Adrenal gland (tissue), 5 donors: ENCODE measurements at regions not wholly inside any gene's neighbourhood (a gene's known extent, or its start where the extent isn't known, plus 50 kb on each side); places are given as distances from the start of the nearest gene placed in this dataset.

Source experiments
- CTCF ChIP-seq, 6 experiments: fragments of 450-650 bp in 4 of 6; fragments of 200-600 bp in 2 of 6; sonication (generic) in 1 of 6; IDR thresholded peaks; 1 replicate in 5 of 6; 2 replicates in 1 of 6; pipeline versions ENCODE4 v1.5.1 to v1.8.0; 2016 to 2021; ENCODE audit warnings: antibody characterized with exemption in 6 of 6, mild to moderate bottlenecking in 2 of 6, moderate library complexity in 1 of 6
- POLR2A ChIP-seq, 2 donors: fragments of 450-650 bp; IDR thresholded peaks; one replicate each; pipeline ENCODE4 v1.6.1; 2017; ENCODE audit warnings: antibody characterized with exemption in 2 of 2, mild to moderate bottlenecking in 2 of 2, moderate library complexity in 1 of 2
- donor health status: DM: no; HTN: no; CAD: no.

DNA sequence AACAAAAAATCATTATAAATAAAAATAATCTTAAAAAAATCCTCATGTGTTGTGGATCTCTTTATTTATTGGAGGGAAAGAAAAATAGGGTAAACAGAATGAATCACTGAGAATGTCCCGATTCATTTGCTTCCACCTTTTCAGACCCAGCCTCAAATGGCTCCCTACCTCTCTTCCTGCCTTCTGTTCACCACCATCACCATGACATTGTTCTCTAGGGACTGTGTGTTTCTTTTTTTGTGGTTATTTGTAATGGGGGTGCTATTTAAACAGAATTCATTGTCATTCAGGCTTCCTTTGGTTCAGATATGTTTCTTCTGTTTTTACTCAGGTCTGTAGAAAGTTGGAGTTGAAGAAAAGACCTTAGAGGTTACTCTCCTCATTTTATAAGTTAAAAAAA lies 198.2 kb downstream of the KIF4B start:
- no peak for TF ChIP-seq POLR2A (IDR thresholded peaks at IDR 0.05)
- TF ChIP-seq CTCF (IDR thresholded peaks at IDR 0.05) = no peak
